ENCODE measurements at regions not wholly inside any gene's neighbourhood (a gene's known extent, or its start where the extent isn't known, plus 50 kb on each side); places are given as distances from the start of the nearest gene placed in this dataset.

- TF ChIP-seq, protein P1, sequence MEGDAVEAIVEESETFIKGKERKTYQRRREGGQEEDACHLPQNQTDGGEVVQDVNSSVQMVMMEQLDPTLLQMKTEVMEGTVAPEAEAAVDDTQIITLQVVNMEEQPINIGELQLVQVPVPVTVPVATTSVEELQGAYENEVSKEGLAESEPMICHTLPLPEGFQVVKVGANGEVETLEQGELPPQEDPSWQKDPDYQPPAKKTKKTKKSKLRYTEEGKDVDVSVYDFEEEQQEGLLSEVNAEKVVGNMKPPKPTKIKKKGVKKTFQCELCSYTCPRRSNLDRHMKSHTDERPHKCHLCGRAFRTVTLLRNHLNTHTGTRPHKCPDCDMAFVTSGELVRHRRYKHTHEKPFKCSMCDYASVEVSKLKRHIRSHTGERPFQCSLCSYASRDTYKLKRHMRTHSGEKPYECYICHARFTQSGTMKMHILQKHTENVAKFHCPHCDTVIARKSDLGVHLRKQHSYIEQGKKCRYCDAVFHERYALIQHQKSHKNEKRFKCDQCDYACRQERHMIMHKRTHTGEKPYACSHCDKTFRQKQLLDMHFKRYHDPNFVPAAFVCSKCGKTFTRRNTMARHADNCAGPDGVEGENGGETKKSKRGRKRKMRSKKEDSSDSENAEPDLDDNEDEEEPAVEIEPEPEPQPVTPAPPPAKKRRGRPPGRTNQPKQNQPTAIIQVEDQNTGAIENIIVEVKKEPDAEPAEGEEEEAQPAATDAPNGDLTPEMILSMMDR (IDR thresholded peaks at IDR 0.05; ENCODE audit: low read depth, low read length, poor library complexity, severe bottlenecking), result no peak
- TF ChIP-seq EZH2phosphoT487 (IDR thresholded peaks at IDR 0.05; ENCODE audit: borderline replicate concordance, low read length), result no peak
Observed at GRCh38 chrX:34299451-34299967, 167.4 kb upstream of the FAM47A start.
